Transverse colon (tissue), 4 donors: ENCODE measurements at regions not wholly inside any gene's neighbourhood (a gene's known extent, or its start where the extent isn't known, plus 50 kb on each side); places are given as distances from the start of the nearest gene placed in this dataset.

Experiments
- DNase-seq: peaks from one replicate; pipeline ENCODE4 v3.0.0-alpha.2; 2019
- H3K27ac ChIP-seq, 4 donors: fragments of 200-600 bp; sonication (generic); 2 replicates each; pipeline ENCODE4 v1.5.1; 2016 to 2018; ENCODE audit warnings: inconsistent platforms in 4 of 4
- H3K27me3 ChIP-seq: fragments of 200-600 bp; sonication (generic); 2 replicates; pipeline ENCODE4 v1.5.1; 2017; ENCODE audit warnings: inconsistent platforms
- H3K36me3 ChIP-seq, 4 donors: fragments of 200-600 bp; sonication (generic); 2 replicates each; pipeline ENCODE4 v1.5.1; 2017 to 2019; ENCODE audit warnings: inconsistent platforms in 4 of 4
- H3K4me1 ChIP-seq, 4 donors: fragments of 200-600 bp; sonication (generic); 2 replicates each; pipeline ENCODE4 v1.5.1; 2017 to 2020; ENCODE audit warnings: inconsistent platforms in 4 of 4
- H3K4me3 ChIP-seq, 4 donors: fragments of 200-600 bp; sonication (generic); 1 replicate in 1 of 4; 2 replicates in 3 of 4; pipeline versions ENCODE4 v1.5.1 to v1.6.1; 2017 to 2019; ENCODE audit warnings: inconsistent platforms in 4 of 4
- H3K9me3 ChIP-seq, 2 donors: fragments of 200-600 bp; sonication (generic); 2 replicates each; pipeline ENCODE4 v1.5.1; 2017 to 2019; ENCODE audit warnings: inconsistent platforms in 2 of 2
- CTCF ChIP-seq, 5 experiments: fragments of 200-600 bp in 3 of 5; fragments of 450-650 bp in 2 of 5; sonication (generic) in 3 of 5; IDR thresholded peaks; 1 replicate in 2 of 5; 2 replicates in 3 of 5; pipeline ENCODE4 v1.5.1; 2016 to 2017; ENCODE audit warnings: antibody characterized with exemption in 5 of 5, inconsistent platforms in 3 of 5, mild to moderate bottlenecking in 2 of 5, moderate library complexity in 1 of 5
- EP300 ChIP-seq: sonication (generic); formaldehyde crosslinking; IDR thresholded peaks from one replicate; pipeline ENCODE4 v1.6.1; 2017; ENCODE audit warnings: antibody characterized with exemption, low read depth
- POLR2A ChIP-seq: fragments of 450-650 bp; IDR thresholded peaks from one replicate; pipeline ENCODE4 v1.6.1; 2016; ENCODE audit warnings: antibody characterized with exemption, mild to moderate bottlenecking, moderate library complexity
- POLR2AphosphoS5 ChIP-seq, 3 donors: sonication (generic); formaldehyde crosslinking; IDR thresholded peaks; one replicate each; pipeline ENCODE4 v1.6.1; 2016; ENCODE audit warnings: antibody characterized with exemption in 3 of 3
- WGBS, 2 donors: methylation state at CpG; one replicate each; pipeline ENCODE4 v1.1.5; 2018; ENCODE audit warnings: low coverage in 1 of 2; 5-methylcytosine and 5-hydroxymethylcytosine counted together
- in situ Hi-C, 4 donors: fragments of 200-750 bp; cut with MboI; loops; one replicate each; pipeline versions ENCODE4 v1.15.0 to v1.15.1; 2017; ENCODE audit warnings: low sequenced_read_pairs in 3 of 4, low pct_ligation_motif_present in 1 of 4, low pct_unique_long_range_greater_than_20kb in 1 of 4
- intact Hi-C: fragments of 100-400 bp; cut with DNase I; formaldehyde crosslinking; loops from one replicate; pipeline ENCODE4 v1.15.1; 2023; ENCODE audit warnings: low total_unique reads

- intact Hi-C loops (no loop called here), in situ Hi-C loops (no loop called here)
- WGBS, 2 donors, result 38 to 70% methylated on average over 4 of the region's 4 CpGs
- TF ChIP-seq CTCF (IDR thresholded peaks at IDR 0.05) (no peak), EP300 (no peak), POLR2A (no peak), POLR2AphosphoS5 (IDR thresholded peaks at IDR 0.05) (no peak)
- H3K4me3 ChIP-seq, result no peak overlapping the region
- H3K27ac ChIP-seq, result no peak overlapping the region
- no peak for DNase-seq
- no peaks in the 10 kb centered on the region for H3K36me3 ChIP-seq
- no peaks in the 10 kb centered on the region for H3K9me3 ChIP-seq
- no peaks in the 10 kb centered on the region for H3K27me3 ChIP-seq
- peaks cover 0 to 11% (median 0%) of the 10 kb centered on the region in 4 donors for H3K4me1 ChIP-seq
Observed at GRCh38 chr18:22701795-22702194, 231.3 kb upstream of the RBBP8 start.

GRCh38 chr18:22702806-22703205 lies 230.3 kb upstream of the RBBP8 start:
- in situ Hi-C loops, result no loop called here
- WGBS, 2 donors, result 83 to 85% methylated on average over 3 of the region's 3 CpGs

GRCh38 chr18:22703883-22704585 lies 229.1 kb upstream of the RBBP8 start:
- Histone ChIP-seq H3K4me3 (no peak overlapping the region), H3K4me1 (peaks cover 0 to 11% (median 0%) of the 10 kb centered on the region in 4 donors), H3K36me3 (no peaks in the 10 kb centered on the region), H3K27ac (no peak overlapping the region), H3K9me3 (no peaks in the 10 kb centered on the region), H3K27me3 (no peaks in the 10 kb centered on the region)
- peak; percentile 73 to 84 (median 81) for TF ChIP-seq CTCF (IDR thresholded peaks at IDR 0.05)
- TF ChIP-seq POLR2AphosphoS5 (IDR thresholded peaks at IDR 0.05), result no peak
- intact Hi-C loops (no loop called here), in situ Hi-C loops (no loop called here)
- DNase-seq, result no peak
- WGBS, 2 donors, result 51 to 52% methylated on average over 9 of the region's 9 CpGs

More at GRCh38 chr18:22702806-22703205, 230.3 kb upstream of the RBBP8 start:
- Histone ChIP-seq H3K27ac (no peak overlapping the region), H3K4me3 (no peak overlapping the region), H3K27me3 (no peaks in the 10 kb centered on the region), H3K36me3 (no peaks in the 10 kb centered on the region), H3K4me1 (peaks cover 0 to 11% (median 0%) of the 10 kb centered on the region in 4 donors), H3K9me3 (no peaks in the 10 kb centered on the region)
- intact Hi-C loops, result no loop called here
- DNase-seq, result no peak
- no peak for TF ChIP-seq POLR2A
- no peak for TF ChIP-seq CTCF (IDR thresholded peaks at IDR 0.05)
- no peak for TF ChIP-seq POLR2AphosphoS5 (IDR thresholded peaks at IDR 0.05)

GRCh38 chr18:22704586-22704918 lies 228.6 kb upstream of the RBBP8 start:
- DNase-seq, result no peak
- in situ Hi-C loops, result no loop called here
- no peaks in the 10 kb centered on the region for H3K36me3 ChIP-seq
- WGBS, 2 donors, result 80 to 88% methylated on average over 1 of the region's 1 CpG
- intact Hi-C loops, result no loop called here
- no peak for TF ChIP-seq CTCF (IDR thresholded peaks at IDR 0.05)
- H3K4me3 ChIP-seq, result no peak overlapping the region
- H3K4me1 ChIP-seq, result peaks cover 0 to 11% (median 1%) of the 10 kb centered on the region in 4 donors
- no peaks in the 10 kb centered on the region for H3K27me3 ChIP-seq
- no peaks in the 10 kb centered on the region for H3K9me3 ChIP-seq
- H3K27ac ChIP-seq, result no peak overlapping the region
